HEK293 (cell line): ENCODE measurements at regions not wholly inside any gene's neighbourhood (a gene's known extent, or its start where the extent isn't known, plus 50 kb on each side); places are given as distances from the start of the nearest gene placed in this dataset.
"Not testable (repeated sequence)": the region's sequence is repeated elsewhere in the genome, so short reads cannot be mapped to it uniquely, and the experiment has no call there.

ENCODE experiments used
- CTCF ChIA-PET: fragments of 350-600 bp; formaldehyde crosslinking; extraction: SDS; loops from one replicate; lab custom pipeline; 2021; ENCODE audit warnings: antibody characterized with exemption; lab: Yijun Ruan, JAX
- POLR2A ChIA-PET: fragments of 300-600 bp; formaldehyde crosslinking; extraction: SDS; loops from one replicate; lab custom pipeline; 2020; ENCODE audit warnings: antibody characterized with exemption, inconsistent platforms; lab: Yijun Ruan, JAX
- H3K27ac ChIP-seq: fragments of 200-500 bp; sonication (Bioruptor generic); 2 replicates; pipeline ENCODE4 v1.5.1; 2014; ENCODE audit warnings: low read depth, low read length, control low read depth, inconsistent platforms; ENCODE audit errors: extremely low read depth
- H3K36me3 ChIP-seq, 2 experiments: fragments of 200-500 bp in 1 of 2; sonication (Bioruptor generic) in 1 of 2; 1 replicate in 1 of 2; 2 replicates in 1 of 2; pipeline ENCODE4 v1.5.1; 2014 to 2017; ENCODE audit warnings: inconsistent platforms in 2 of 2, low read length in 2 of 2; ENCODE audit not compliant: control insufficient read depth in 2 of 2, insufficient read depth in 1 of 2
- H3K4me1 ChIP-seq: fragments of 200-500 bp; sonication (Bioruptor generic); 2 replicates; pipeline ENCODE4 v1.5.1; 2014; ENCODE audit warnings: mild to moderate bottlenecking, low read length, inconsistent platforms; ENCODE audit not compliant: control insufficient read depth, insufficient read depth
- H3K4me3 ChIP-seq: 2 replicates; pipeline ENCODE4 v1.5.1; 2011; ENCODE audit warnings: low read depth, mild to moderate bottlenecking, control low read depth, low read length, moderate library complexity
- H3K9me3 ChIP-seq: fragments of 200-500 bp; sonication (Bioruptor generic); 2 replicates; pipeline ENCODE4 v1.5.1; 2014; ENCODE audit warnings: low read depth, low read length, inconsistent platforms; ENCODE audit not compliant: control insufficient read depth, insufficient read depth
- GLIS1 ChIP-seq: fragments of 450-650 bp; formaldehyde crosslinking; IDR thresholded peaks from 2 replicates; pipeline ENCODE4 v1.5.1; 2016; ENCODE audit warnings: missing biosample characterization, missing genetic modification characterization
- INSM2 ChIP-seq: fragments of 450-650 bp; formaldehyde crosslinking; IDR thresholded peaks from 2 replicates; pipeline ENCODE4 v1.5.1; 2016; ENCODE audit warnings: missing biosample characterization, missing genetic modification characterization
- KLF8 ChIP-seq: fragments of 450-650 bp; formaldehyde crosslinking; IDR thresholded peaks from 2 replicates; pipeline ENCODE4 v1.5.1; 2016; ENCODE audit warnings: missing biosample characterization, missing genetic modification characterization
- OSR2 ChIP-seq: fragments of 450-650 bp; formaldehyde crosslinking; IDR thresholded peaks from 2 replicates; pipeline ENCODE4 v1.5.1; 2016; ENCODE audit warnings: missing biosample characterization, missing genetic modification characterization
- RBAK ChIP-seq: fragments of 450-650 bp; formaldehyde crosslinking; IDR thresholded peaks from 2 replicates; pipeline ENCODE4 v1.5.1; 2016; ENCODE audit warnings: missing biosample characterization, missing genetic modification characterization
- ZBTB7A ChIP-seq: fragments of 450-650 bp; formaldehyde crosslinking; IDR thresholded peaks from 2 replicates; pipeline ENCODE4 v1.5.1; 2016; ENCODE audit warnings: low read depth, missing biosample characterization, missing genetic modification characterization
- ZNF10 ChIP-seq: fragments of 450-650 bp; formaldehyde crosslinking; IDR thresholded peaks from 2 replicates; pipeline ENCODE4 v1.5.1; 2017; ENCODE audit warnings: missing biosample characterization, missing genetic modification characterization
- ZNF121 ChIP-seq: fragments of 450-650 bp; formaldehyde crosslinking; IDR thresholded peaks from 2 replicates; pipeline ENCODE4 v1.5.1; 2016; ENCODE audit warnings: missing biosample characterization, missing genetic modification characterization
- ZNF266 ChIP-seq: fragments of 450-650 bp; formaldehyde crosslinking; IDR thresholded peaks from 2 replicates; pipeline ENCODE4 v1.5.1; 2016; ENCODE audit warnings: missing biosample characterization, missing genetic modification characterization, low read depth
- ZNF48 ChIP-seq: fragments of 450-650 bp; formaldehyde crosslinking; IDR thresholded peaks from 2 replicates; pipeline ENCODE4 v1.5.1; 2016; ENCODE audit warnings: missing biosample characterization, missing genetic modification characterization
- ZNF521 ChIP-seq: fragments of 450-650 bp; formaldehyde crosslinking; IDR thresholded peaks from 2 replicates; pipeline ENCODE4 v1.5.1; 2017; ENCODE audit warnings: missing biosample characterization, mild to moderate bottlenecking, missing genetic modification characterization
- ZNF560 ChIP-seq: fragments of 450-650 bp; formaldehyde crosslinking; IDR thresholded peaks from 2 replicates; pipeline ENCODE4 v1.5.1; 2017; ENCODE audit warnings: missing biosample characterization, missing genetic modification characterization, borderline replicate concordance
- ZNF561 ChIP-seq: fragments of 450-650 bp; IDR thresholded peaks from 2 replicates; pipeline ENCODE4 v1.5.1; 2018; ENCODE audit warnings: missing biosample characterization, missing genetic modification characterization, borderline replicate concordance
- ZNF600 ChIP-seq: fragments of 450-650 bp; formaldehyde crosslinking; IDR thresholded peaks from 2 replicates; pipeline ENCODE4 v1.5.1; 2016; ENCODE audit warnings: missing biosample characterization, missing genetic modification characterization
- ZNF621 ChIP-seq: fragments of 450-650 bp; formaldehyde crosslinking; IDR thresholded peaks from 2 replicates; pipeline ENCODE4 v1.5.1; 2017; ENCODE audit warnings: missing biosample characterization, missing genetic modification characterization
- ZNF624 ChIP-seq: fragments of 450-650 bp; formaldehyde crosslinking; IDR thresholded peaks from 2 replicates; pipeline ENCODE4 v1.5.1; 2017; ENCODE audit warnings: missing biosample characterization, missing genetic modification characterization
- ZNF629 ChIP-seq: fragments of 450-650 bp; formaldehyde crosslinking; IDR thresholded peaks from 2 replicates; pipeline ENCODE4 v1.5.1; 2017; ENCODE audit warnings: missing biosample characterization, missing genetic modification characterization
- ZNF670 ChIP-seq: fragments of 450-650 bp; formaldehyde crosslinking; IDR thresholded peaks from 2 replicates; pipeline ENCODE4 v1.5.1; 2016; ENCODE audit warnings: missing biosample characterization, missing genetic modification characterization, low read depth
- ZNF768 ChIP-seq: fragments of 450-650 bp; formaldehyde crosslinking; IDR thresholded peaks from 2 replicates; pipeline ENCODE4 v1.5.1; 2018; ENCODE audit warnings: missing biosample characterization, mild to moderate bottlenecking, missing genetic modification characterization
- ZNF843 ChIP-seq: fragments of 450-650 bp; formaldehyde crosslinking; IDR thresholded peaks from 2 replicates; pipeline ENCODE4 v1.5.1; 2016; ENCODE audit warnings: missing biosample characterization, missing genetic modification characterization
- ZSCAN16 ChIP-seq: fragments of 450-650 bp; formaldehyde crosslinking; IDR thresholded peaks from 2 replicates; pipeline ENCODE4 v1.5.1; 2016; ENCODE audit warnings: missing biosample characterization, missing genetic modification characterization
- ZSCAN30 ChIP-seq: fragments of 450-650 bp; IDR thresholded peaks from 2 replicates; pipeline ENCODE4 v1.5.1; 2018; ENCODE audit warnings: missing biosample characterization, mild to moderate bottlenecking, missing genetic modification characterization, moderate library complexity
- TF ChIP-seq, protein P1 (sequence below): fragments of 450-650 bp; formaldehyde crosslinking; IDR thresholded peaks from 2 replicates; pipeline ENCODE4 v1.5.1; 2016; ENCODE audit warnings: missing biosample characterization, missing genetic modification characterization

- TF ChIP-seq ZNF10 (tag by site-specific recombination) (no peak), ZSCAN16 (tag by site-specific recombination) (no peak), KLF8 (tag by site-specific recombination) (no peak), ZNF670 (tag by site-specific recombination) (no peak), ZNF624 (tag by site-specific recombination) (no peak), ZNF560 (tag by site-specific recombination) (no peak), ZNF521 (tag by site-specific recombination) (no peak), ZNF266 (tag by site-specific recombination) (no peak), ZNF600 (tag by site-specific recombination) (no peak), INSM2 (tag by site-specific recombination) (no peak), GLIS1 (tag by site-specific recombination) (no peak), OSR2 (tag by site-specific recombination) (no peak), ZNF621 (tag by site-specific recombination) (no peak)
- TF ChIP-seq, protein P1, sequence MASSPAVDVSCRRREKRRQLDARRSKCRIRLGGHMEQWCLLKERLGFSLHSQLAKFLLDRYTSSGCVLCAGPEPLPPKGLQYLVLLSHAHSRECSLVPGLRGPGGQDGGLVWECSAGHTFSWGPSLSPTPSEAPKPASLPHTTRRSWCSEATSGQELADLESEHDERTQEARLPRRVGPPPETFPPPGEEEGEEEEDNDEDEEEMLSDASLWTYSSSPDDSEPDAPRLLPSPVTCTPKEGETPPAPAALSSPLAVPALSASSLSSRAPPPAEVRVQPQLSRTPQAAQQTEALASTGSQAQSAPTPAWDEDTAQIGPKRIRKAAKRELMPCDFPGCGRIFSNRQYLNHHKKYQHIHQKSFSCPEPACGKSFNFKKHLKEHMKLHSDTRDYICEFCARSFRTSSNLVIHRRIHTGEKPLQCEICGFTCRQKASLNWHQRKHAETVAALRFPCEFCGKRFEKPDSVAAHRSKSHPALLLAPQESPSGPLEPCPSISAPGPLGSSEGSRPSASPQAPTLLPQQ (tag by site-specific recombination) = no peak
- Histone ChIP-seq H3K9me3 (no peaks in the 10 kb centered on the region), H3K27ac (no peak overlapping the region), H3K36me3 (no peaks in the 10 kb centered on the region), H3K4me3 (no peak overlapping the region), H3K4me1 (no peaks in the 10 kb centered on the region)
- ChIA-PET POLR2A (no interaction called here), CTCF (no interaction called here)
Measured at GRCh38 chr3:110989446-110989845, 82.2 kb upstream of the NECTIN3 start.

GRCh38 chr3:110995461-110996231 lies 76.0 kb upstream of the NECTIN3 start:
- TF ChIP-seq RBAK (tag by site-specific recombination) = no peak
- no peak for TF ChIP-seq ZNF266 (tag by site-specific recombination)
- TF ChIP-seq ZNF843 = no peak
- TF ChIP-seq ZNF561 (tag by site-specific recombination) = no peak
- TF ChIP-seq ZNF768 (tag by site-specific recombination) = no peak
- no peak for TF ChIP-seq KLF8 (tag by site-specific recombination)
- no peak for TF ChIP-seq ZNF121 (tag by site-specific recombination)
- no peak for TF ChIP-seq ZNF48 (tag by site-specific recombination)
- no peak for TF ChIP-seq ZBTB7A (tag by site-specific recombination)
- no peak for TF ChIP-seq ZNF629 (tag by site-specific recombination)
- no peak for TF ChIP-seq ZNF621 (tag by site-specific recombination)
- no peak for TF ChIP-seq ZSCAN30 (tag by site-specific recombination)
- Histone ChIP-seq H3K27ac (no peak overlapping the region), H3K9me3 (no peaks in the 10 kb centered on the region), H3K4me3 (no peak overlapping the region), H3K4me1 (no peaks in the 10 kb centered on the region), H3K36me3 (no peaks in the 10 kb centered on the region)
- CTCF ChIA-PET = interaction anchor here (0.6 kb wide), 1 partner anchor 373 kb away, joined by 5 read pairs; no protein-coding TSS in a partner anchor
- POLR2A ChIA-PET = no interaction called here

- H3K4me3 ChIP-seq, H3K27ac ChIP-seq, H3K36me3 ChIP-seq, CTCF ChIA-PET, H3K4me1 ChIP-seq, POLR2A ChIA-PET, H3K9me3 ChIP-seq: not testable (repeated sequence)
Measured at GRCh38 chr3:110998766-110999165, 72.8 kb upstream of the NECTIN3 start.

DNA sequence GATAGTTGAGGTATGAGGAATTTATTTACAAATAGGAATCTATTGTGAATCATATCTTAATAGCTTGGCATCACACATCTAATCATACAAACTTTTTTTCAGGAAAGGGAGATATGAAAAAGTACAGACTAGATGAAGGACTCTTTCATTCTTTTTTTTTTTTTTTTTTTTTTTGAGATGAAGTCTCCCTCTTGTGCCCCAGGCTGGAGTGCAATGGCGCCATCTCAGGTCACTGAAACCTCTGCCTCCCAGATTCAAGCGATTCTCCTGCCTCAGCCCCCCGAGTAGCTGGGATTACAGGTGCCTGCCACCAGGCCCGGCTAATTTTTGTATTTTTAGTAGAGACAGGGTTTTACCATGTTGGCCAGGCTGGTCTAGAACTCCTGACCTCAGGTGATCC lies 65.1 kb upstream of the NECTIN3 start:
- H3K9me3 ChIP-seq, POLR2A ChIA-PET, H3K4me3 ChIP-seq, H3K27ac ChIP-seq, H3K36me3 ChIP-seq, H3K4me1 ChIP-seq: not testable (repeated sequence)
- CTCF ChIA-PET = interaction anchor here (0.5 to 0.7 kb wide), 4 partner anchors 171 to 757 kb away, joined by 3 to 5 read pairs (median 3); no protein-coding TSS in a partner anchor
